ENCODE measurements at regions not wholly inside any gene's neighbourhood (a gene's known extent, or its start where the extent isn't known, plus 50 kb on each side); places are given as distances from the start of the nearest gene placed in this dataset.

DNA sequence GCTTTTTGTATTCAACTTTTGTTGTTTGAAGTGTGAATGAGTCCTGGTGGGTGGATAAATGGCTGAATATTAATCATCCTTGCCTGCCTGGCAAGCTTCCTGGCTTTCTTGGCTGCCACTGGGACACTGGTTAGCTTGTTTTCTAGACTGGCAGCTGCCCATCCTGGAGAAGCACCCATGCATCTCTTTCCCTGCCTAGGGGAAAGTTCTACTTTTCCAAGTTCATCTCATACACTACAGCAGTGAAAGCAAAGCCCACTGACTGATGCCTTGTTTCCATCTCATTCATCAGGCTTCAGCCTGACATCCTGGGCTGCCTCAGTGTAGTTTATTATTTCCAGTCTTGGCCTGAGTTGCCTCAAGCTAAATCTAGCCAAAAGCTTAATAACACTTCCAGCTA, 244.8 kb downstream of the PCDH20 start:
- TF ChIP-seq POLR2AphosphoS5 (IDR thresholded peaks at IDR 0.05): no peak
- TF ChIP-seq, protein P1, sequence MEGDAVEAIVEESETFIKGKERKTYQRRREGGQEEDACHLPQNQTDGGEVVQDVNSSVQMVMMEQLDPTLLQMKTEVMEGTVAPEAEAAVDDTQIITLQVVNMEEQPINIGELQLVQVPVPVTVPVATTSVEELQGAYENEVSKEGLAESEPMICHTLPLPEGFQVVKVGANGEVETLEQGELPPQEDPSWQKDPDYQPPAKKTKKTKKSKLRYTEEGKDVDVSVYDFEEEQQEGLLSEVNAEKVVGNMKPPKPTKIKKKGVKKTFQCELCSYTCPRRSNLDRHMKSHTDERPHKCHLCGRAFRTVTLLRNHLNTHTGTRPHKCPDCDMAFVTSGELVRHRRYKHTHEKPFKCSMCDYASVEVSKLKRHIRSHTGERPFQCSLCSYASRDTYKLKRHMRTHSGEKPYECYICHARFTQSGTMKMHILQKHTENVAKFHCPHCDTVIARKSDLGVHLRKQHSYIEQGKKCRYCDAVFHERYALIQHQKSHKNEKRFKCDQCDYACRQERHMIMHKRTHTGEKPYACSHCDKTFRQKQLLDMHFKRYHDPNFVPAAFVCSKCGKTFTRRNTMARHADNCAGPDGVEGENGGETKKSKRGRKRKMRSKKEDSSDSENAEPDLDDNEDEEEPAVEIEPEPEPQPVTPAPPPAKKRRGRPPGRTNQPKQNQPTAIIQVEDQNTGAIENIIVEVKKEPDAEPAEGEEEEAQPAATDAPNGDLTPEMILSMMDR (IDR thresholded peaks at IDR 0.05): no peak
